ENCODE measurements at regions not wholly inside any gene's neighbourhood (a gene's known extent, or its start where the extent isn't known, plus 50 kb on each side); places are given as distances from the start of the nearest gene placed in this dataset.

DNA sequence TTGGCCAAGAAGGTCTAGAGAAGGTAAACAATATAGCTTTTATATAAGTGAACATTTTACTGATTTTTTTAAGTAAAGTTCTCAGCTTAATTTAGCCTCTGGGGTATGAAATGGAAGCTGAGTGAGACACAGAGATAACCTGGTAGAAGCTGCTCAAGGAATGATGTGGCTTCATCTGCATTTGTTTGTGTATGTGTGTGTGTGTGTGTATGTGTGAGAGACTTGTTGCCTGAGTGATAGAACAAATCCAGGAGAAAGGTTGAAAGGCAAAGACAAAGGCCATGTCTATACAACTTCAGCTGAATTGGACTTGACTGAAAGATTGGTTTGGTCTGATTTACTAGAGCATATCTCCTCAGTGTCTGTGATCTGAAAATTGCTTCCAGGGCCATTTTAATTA, 63.6 kb downstream of the PCDH7 start:
- ATAC-seq (no peak), DNase-seq (no peak)
- intact Hi-C loops (cut with micrococcal nuclease) = no loop called here

DNA sequence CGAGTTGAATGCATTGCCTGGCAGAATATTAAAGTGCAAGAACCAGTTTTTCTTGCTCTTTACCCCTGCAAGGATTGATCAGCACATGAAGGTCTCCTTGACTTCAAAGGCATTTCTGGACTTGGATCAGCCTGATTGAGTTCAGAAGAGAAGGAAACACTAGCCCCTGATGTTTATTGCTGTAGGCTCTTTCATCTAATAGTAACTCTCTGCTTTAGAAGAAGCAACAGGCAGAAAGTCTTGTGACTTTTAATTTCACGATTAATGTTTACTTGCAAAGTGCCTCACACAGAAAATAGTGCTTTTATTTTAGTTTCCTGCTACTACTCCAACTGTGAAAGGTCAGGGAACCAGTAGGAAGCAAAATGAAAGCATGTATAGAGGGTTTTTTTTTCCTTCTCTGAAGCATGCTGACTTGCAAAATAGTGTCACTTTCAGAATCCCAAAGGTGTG, 69.1 kb downstream of the PCDH7 start:
- ATAC-seq (no peak), DNase-seq (no peak)
- intact Hi-C loops (cut with micrococcal nuclease) = no loop called here

DNA sequence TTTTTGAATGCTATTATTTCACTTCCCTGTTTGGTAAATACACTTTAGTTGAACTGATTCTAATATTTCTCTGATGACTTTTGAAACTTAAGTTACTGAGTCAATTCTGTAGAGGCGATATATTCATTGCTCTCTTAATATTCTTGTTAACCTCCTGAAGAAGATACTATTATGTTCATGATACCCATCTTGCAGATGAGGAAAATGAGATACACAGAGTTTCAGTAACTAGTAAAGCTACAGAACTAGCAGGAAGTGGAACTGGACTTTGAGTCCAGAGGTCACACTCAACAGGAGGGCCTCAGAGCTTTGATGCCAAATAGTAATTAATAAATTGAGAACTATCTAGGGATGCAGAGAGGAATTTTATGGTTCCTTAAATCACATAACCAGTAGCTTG, 70.0 kb downstream of the PCDH7 start:
- intact Hi-C loops (cut with micrococcal nuclease) = no loop called here
- DNase-seq = no peak
- ATAC-seq = no peak

GRCh38 chr4:30790998-30791397, 70.8 kb downstream of the PCDH7 start:
- intact Hi-C loops (cut with micrococcal nuclease) = no loop called here
- DNase-seq (no peak), ATAC-seq (peak; percentile 45)

GRCh38 chr4:30792601-30793000, 72.4 kb downstream of the PCDH7 start:
- intact Hi-C loops (cut with micrococcal nuclease) = no loop called here
- ATAC-seq = no peak
- DNase-seq = no peak

DNA sequence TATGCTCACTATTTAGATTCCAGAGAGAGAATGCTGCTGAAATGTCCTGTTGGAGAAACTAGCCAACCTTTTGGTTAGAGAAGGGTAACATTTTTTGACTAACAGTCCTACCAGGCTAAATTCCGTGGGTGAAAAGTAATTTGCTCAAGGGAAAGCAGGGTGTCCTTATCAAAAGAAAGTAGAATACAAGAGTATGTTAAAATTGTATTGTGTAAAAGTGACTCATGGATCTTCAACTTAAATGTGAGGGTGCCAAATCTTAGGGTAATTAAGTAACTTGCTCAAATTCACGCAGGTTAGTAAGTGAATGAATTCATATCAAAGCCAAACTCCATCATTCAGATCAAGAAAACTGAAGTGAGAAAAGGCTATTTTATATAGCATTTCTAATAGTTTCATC, 81.7 kb downstream of the PCDH7 start:
- ATAC-seq = no peak
- intact Hi-C loops (cut with micrococcal nuclease) = no loop called here
- DNase-seq = no peak

GRCh38 chr4:30802622-30803323, 82.6 kb downstream of the PCDH7 start:
- DNase-seq (no peak), ATAC-seq (peak; percentile 94)

DNA sequence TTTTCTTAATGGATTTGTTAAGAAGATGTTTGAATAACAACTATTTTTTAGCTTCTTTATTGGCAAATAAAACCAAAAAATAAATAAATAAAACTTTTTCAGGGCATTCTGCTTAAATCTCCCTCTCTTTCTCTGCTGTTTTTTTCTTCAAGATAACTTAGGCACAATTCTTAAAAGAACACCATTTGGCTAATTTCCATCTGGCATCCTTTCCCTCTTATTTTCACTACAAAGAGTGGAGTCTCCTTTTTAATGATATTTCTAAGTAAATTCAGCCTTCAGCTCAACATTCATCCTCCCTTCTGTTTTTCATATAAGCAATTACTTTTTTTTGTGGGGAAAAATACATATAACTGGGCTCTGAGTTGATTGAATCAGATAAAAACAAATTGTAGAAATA, 88.1 kb downstream of the PCDH7 start:
- intact Hi-C loops (cut with micrococcal nuclease) = no loop called here
- DNase-seq (no peak), ATAC-seq (no peak)

More at GRCh38 chr4:30802622-30803323, 82.6 kb downstream of the PCDH7 start:
- intact Hi-C loops (cut with micrococcal nuclease) = no loop called here

DNA sequence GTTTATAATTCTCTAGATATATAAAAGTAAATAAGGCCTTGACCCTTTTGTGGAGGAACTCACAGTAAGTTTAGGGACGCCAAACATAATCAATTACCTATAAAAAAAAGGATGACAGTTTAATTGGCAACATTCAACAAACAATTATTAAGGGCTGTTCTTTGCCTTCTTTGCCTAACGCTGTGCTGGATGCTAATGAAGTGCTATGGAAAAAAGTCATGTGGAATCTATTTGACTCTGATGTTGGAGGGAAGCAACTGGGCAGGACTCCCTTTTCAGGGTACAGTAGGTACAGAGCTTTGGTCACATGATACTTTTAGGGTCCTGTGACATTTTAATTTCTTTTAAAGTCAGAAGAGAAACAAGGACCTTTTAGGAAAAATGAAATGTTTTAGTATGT, 91.1 kb downstream of the PCDH7 start:
- intact Hi-C loops (cut with micrococcal nuclease) = no loop called here
- no peak for DNase-seq
- ATAC-seq = no peak

DNA sequence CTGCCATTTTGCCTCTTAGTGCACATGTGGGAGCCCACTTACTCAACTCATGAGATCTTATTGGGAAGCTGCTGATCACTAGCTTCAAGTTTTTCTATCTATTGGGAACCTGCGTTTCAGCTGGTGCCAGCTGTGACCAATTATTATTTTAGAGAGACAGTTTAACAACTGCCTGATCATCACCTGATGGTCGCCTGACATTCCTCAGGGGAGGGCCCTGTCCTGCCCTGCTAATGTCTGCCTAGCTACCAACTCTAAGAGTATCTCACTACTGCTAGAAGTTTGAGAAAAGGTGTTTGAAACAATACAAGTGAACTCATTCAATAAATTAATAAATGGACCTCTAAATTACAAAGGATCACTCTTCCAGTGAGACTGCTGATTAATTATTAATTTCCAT, 95.5 kb downstream of the PCDH7 start:
- intact Hi-C loops (cut with micrococcal nuclease) = no loop called here
- ATAC-seq = no peak
- DNase-seq = no peak

DNA sequence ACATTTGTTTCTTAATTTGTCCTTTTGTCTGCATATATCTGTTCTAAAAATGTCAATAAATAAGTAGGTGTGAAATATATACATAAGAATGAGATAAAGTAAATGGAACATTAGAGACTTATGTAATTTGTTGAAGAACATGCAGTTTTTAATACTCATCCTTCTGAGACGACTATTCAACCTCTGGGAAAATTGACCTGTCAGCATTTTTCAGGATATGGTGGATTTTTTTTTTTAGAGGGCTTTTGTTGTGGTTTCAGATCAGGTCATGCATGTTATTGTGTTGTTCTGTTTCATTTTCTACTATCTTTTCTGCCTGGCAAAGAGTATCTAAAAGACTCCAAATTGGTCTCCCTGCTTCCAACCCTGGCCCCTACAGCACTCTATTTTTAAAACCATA, 97.3 kb downstream of the PCDH7 start:
- intact Hi-C loops (cut with micrococcal nuclease) = no loop called here
- no peak for ATAC-seq
- DNase-seq = no peak

DNA sequence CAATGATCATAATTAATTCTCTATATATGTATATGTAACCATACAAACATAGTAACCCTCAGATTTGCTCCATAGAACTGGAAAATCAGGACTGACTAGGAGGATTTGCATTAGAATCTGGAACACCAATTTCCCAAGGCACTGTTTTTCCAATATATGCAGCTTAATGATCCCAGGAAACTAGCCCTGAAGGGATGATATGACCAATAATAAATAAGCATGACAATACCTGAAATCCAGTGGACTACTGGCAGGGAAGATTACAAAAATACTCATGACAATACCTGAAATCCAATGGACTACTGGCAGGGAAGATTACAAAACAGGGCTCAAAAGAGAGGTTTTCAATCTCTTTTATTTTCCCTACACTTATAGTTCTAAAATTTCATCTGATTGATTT, 98.4 kb downstream of the PCDH7 start:
- intact Hi-C loops (cut with micrococcal nuclease) = no loop called here
- no peak for DNase-seq
- ATAC-seq = no peak

GRCh38 chr4:30821275-30821674, 101.1 kb downstream of the PCDH7 start:
- DNase-seq (no peak), ATAC-seq (no peak)
- intact Hi-C loops (cut with micrococcal nuclease) = no loop called here

- ATAC-seq (peak; percentile 61), DNase-seq (no peak)
- intact Hi-C loops (cut with micrococcal nuclease) = no loop called here
Observed at GRCh38 chr4:30821859-30822612, 101.9 kb downstream of the PCDH7 start.

GRCh38 chr4:30822911-30823551, 102.9 kb downstream of the PCDH7 start:
- DNase-seq (no peak), ATAC-seq (peak; percentile 51)
- intact Hi-C loops (cut with micrococcal nuclease) = no loop called here

GRCh38 chr4:30825008-30825770, 105.0 kb downstream of the PCDH7 start:
- intact Hi-C loops (cut with micrococcal nuclease) = no loop called here
- no peak for DNase-seq
- ATAC-seq = no peak

- intact Hi-C loops (cut with micrococcal nuclease) = no loop called here
- DNase-seq (no peak), ATAC-seq (no peak)
Observed at GRCh38 chr4:30828264-30828926, 108.2 kb downstream of the PCDH7 start.

GRCh38 chr4:30832639-30833038, 112.5 kb downstream of the PCDH7 start:
- ATAC-seq = no peak
- intact Hi-C loops (cut with micrococcal nuclease) = no loop called here
- no peak for DNase-seq

- ATAC-seq (no peak), DNase-seq (no peak)
- intact Hi-C loops (cut with micrococcal nuclease) = no loop called here
Observed at GRCh38 chr4:30833206-30833605, 113.0 kb downstream of the PCDH7 start.

Measured in left ventricle myocardium superior (tissue), 1 donor.